GM23338 (cell line): ENCODE measurements at regions not wholly inside any gene's neighbourhood (a gene's known extent, or its start where the extent isn't known, plus 50 kb on each side); places are given as distances from the start of the nearest gene placed in this dataset.

Source experiments
- CREB1 ChIP-seq: fragments of 250-450 bp; sonication (Bioruptor Pico); IDR thresholded peaks from 2 replicates; pipeline ENCODE4 v1.5.0; 2020; ENCODE audit warnings: low read depth, mild to moderate bottlenecking, moderate library complexity
- EZH2 ChIP-seq: fragments of 200-600 bp; sonication (generic); IDR thresholded peaks from one replicate; pipeline ENCODE4 v1.8.0; 2017; ENCODE audit warnings: antibody characterized with exemption, mild to moderate bottlenecking, low read depth; ENCODE audit not compliant: unreplicated experiment
- EZH2phosphoT487 ChIP-seq: fragments of 200-600 bp; sonication (generic); IDR thresholded peaks from one replicate; pipeline ENCODE4 v1.8.1; 2018; ENCODE audit warnings: antibody characterized with exemption; ENCODE audit not compliant: unreplicated experiment
- JUNB ChIP-seq: IDR thresholded peaks from one replicate; pipeline ENCODE4 v1.6.1; 2016; ENCODE audit warnings: antibody characterized with exemption; ENCODE audit not compliant: unreplicated experiment
- ZNF114 ChIP-seq: fragments of 250-450 bp; sonication (Bioruptor Pico); IDR thresholded peaks from 2 replicates; pipeline ENCODE4 v1.5.0; 2020; ENCODE audit warnings: mild to moderate bottlenecking, moderate library complexity
- TF ChIP-seq, protein P1 (sequence below), 2 experiments: fragments of 200-600 bp in 1 of 2; sonication (generic) in 1 of 2; conservative IDR thresholded peaks; 2 replicates each; pipeline versions ENCODE4 v1.5.1 to v1.6.1; 2016 to 2017; ENCODE audit warnings: antibody characterized with exemption in 2 of 2, low read depth in 2 of 2, mild to moderate bottlenecking in 2 of 2, moderate library complexity in 1 of 2
- TF ChIP-seq, protein P2 (sequence below): IDR thresholded peaks from 2 replicates; pipeline ENCODE4 v1.6.1; 2016; ENCODE audit warnings: antibody characterized with exemption
- TF ChIP-seq, protein P3 (sequence below): IDR thresholded peaks from one replicate; pipeline ENCODE4 v1.6.1; 2018; ENCODE audit warnings: antibody characterized with exemption; ENCODE audit not compliant: unreplicated experiment

DNA sequence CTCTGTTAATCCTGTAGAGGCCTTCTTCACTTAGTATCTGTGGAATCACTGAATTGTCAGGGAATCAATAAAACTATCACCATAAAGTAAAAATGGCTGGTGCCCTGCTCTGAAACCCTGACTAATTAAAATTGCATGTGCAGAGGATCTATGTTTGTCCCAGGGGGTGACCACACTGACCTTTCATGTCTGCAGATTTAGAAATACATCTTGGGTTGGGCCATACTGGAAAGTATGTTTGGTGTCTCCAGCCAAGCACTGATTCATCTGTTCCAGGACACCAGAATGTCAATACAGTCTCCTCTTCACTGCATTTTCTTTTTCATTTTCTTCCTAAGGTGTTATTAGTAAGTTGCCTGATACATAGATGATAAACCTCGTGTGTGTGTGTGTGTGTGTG lies 490.9 kb upstream of the INTU start:
- TF ChIP-seq, protein P1, sequence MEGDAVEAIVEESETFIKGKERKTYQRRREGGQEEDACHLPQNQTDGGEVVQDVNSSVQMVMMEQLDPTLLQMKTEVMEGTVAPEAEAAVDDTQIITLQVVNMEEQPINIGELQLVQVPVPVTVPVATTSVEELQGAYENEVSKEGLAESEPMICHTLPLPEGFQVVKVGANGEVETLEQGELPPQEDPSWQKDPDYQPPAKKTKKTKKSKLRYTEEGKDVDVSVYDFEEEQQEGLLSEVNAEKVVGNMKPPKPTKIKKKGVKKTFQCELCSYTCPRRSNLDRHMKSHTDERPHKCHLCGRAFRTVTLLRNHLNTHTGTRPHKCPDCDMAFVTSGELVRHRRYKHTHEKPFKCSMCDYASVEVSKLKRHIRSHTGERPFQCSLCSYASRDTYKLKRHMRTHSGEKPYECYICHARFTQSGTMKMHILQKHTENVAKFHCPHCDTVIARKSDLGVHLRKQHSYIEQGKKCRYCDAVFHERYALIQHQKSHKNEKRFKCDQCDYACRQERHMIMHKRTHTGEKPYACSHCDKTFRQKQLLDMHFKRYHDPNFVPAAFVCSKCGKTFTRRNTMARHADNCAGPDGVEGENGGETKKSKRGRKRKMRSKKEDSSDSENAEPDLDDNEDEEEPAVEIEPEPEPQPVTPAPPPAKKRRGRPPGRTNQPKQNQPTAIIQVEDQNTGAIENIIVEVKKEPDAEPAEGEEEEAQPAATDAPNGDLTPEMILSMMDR (conservative IDR thresholded peaks at IDR 0.05; ENCODE audit: low read depth in 2 of 2): no peak
- TF ChIP-seq EZH2: no peak
- TF ChIP-seq EZH2phosphoT487: no peak
- no peak for TF ChIP-seq CREB1 (CRISPR knock-in tag)
- TF ChIP-seq, protein P2, sequence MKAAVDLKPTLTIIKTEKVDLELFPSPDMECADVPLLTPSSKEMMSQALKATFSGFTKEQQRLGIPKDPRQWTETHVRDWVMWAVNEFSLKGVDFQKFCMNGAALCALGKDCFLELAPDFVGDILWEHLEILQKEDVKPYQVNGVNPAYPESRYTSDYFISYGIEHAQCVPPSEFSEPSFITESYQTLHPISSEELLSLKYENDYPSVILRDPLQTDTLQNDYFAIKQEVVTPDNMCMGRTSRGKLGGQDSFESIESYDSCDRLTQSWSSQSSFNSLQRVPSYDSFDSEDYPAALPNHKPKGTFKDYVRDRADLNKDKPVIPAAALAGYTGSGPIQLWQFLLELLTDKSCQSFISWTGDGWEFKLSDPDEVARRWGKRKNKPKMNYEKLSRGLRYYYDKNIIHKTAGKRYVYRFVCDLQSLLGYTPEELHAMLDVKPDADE: no peak
- TF ChIP-seq JUNB: no peak
- TF ChIP-seq ZNF114 (CRISPR knock-in tag): no peak
- TF ChIP-seq, protein P3, sequence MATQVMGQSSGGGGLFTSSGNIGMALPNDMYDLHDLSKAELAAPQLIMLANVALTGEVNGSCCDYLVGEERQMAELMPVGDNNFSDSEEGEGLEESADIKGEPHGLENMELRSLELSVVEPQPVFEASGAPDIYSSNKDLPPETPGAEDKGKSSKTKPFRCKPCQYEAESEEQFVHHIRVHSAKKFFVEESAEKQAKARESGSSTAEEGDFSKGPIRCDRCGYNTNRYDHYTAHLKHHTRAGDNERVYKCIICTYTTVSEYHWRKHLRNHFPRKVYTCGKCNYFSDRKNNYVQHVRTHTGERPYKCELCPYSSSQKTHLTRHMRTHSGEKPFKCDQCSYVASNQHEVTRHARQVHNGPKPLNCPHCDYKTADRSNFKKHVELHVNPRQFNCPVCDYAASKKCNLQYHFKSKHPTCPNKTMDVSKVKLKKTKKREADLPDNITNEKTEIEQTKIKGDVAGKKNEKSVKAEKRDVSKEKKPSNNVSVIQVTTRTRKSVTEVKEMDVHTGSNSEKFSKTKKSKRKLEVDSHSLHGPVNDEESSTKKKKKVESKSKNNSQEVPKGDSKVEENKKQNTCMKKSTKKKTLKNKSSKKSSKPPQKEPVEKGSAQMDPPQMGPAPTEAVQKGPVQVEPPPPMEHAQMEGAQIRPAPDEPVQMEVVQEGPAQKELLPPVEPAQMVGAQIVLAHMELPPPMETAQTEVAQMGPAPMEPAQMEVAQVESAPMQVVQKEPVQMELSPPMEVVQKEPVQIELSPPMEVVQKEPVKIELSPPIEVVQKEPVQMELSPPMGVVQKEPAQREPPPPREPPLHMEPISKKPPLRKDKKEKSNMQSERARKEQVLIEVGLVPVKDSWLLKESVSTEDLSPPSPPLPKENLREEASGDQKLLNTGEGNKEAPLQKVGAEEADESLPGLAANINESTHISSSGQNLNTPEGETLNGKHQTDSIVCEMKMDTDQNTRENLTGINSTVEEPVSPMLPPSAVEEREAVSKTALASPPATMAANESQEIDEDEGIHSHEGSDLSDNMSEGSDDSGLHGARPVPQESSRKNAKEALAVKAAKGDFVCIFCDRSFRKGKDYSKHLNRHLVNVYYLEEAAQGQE: no peak
